GM19452 (cell line): ENCODE measurements at regions not wholly inside any gene's neighbourhood (a gene's known extent, or its start where the extent isn't known, plus 50 kb on each side); places are given as distances from the start of the nearest gene placed in this dataset.
"Not testable (repeated sequence)": the region's sequence is repeated elsewhere in the genome, so short reads cannot be mapped to it uniquely, and the experiment has no call there.

Experiments used
- ATAC-seq: cut with Tn5 transposase; IDR thresholded peaks from one replicate; pipeline ENCODE4 v1.9.1; 2021; ENCODE audit not compliant: unreplicated experiment

GRCh38 chr11:90373971-90374370 lies 151.1 kb upstream of the CHORDC1 start:
- no peak for ATAC-seq

- no peak for ATAC-seq
These were observed 141.7 kb upstream of the CHORDC1 start for GRCh38 chr11:90364527-90364926.

- ATAC-seq, result no peak
These were observed 140.9 kb upstream of the CHORDC1 start for GRCh38 chr11:90363739-90364138.

- ATAC-seq, result no peak
These were observed 132.4 kb upstream of the CHORDC1 start for GRCh38 chr11:90355200-90355599.

- ATAC-seq, result no peak
These were observed 126.9 kb upstream of the CHORDC1 start for GRCh38 chr11:90349731-90350130.

- ATAC-seq, result no peak
These were observed 121.7 kb upstream of the CHORDC1 start for GRCh38 chr11:90344546-90344945.

- no peak for ATAC-seq
These were observed 120.8 kb upstream of the CHORDC1 start for GRCh38 chr11:90343673-90344072.

- no peak for ATAC-seq
These were observed 119.1 kb upstream of the CHORDC1 start for GRCh38 chr11:90341986-90342385.

GRCh38 chr11:90332415-90332814 lies 109.6 kb upstream of the CHORDC1 start:
- no peak for ATAC-seq

- ATAC-seq, result no peak
These were observed 107.8 kb upstream of the CHORDC1 start for GRCh38 chr11:90330632-90331031.

- no peak for ATAC-seq
These were observed 106.2 kb upstream of the CHORDC1 start for GRCh38 chr11:90329043-90329442.

GRCh38 chr11:90326647-90327046 lies 103.8 kb upstream of the CHORDC1 start:
- ATAC-seq, result no peak

- no peak for ATAC-seq
These were observed 100.4 kb upstream of the CHORDC1 start for GRCh38 chr11:90323289-90323688.

- ATAC-seq, result no peak
These were observed 98.2 kb upstream of the CHORDC1 start for GRCh38 chr11:90321018-90321417.

GRCh38 chr11:90318651-90319050 lies 95.8 kb upstream of the CHORDC1 start:
- ATAC-seq, result no peak

GRCh38 chr11:90310210-90310609 lies 87.4 kb upstream of the CHORDC1 start:
- no peak for ATAC-seq

- ATAC-seq, result no peak
These were observed 86.8 kb upstream of the CHORDC1 start for GRCh38 chr11:90309693-90310092.

- no peak for ATAC-seq
These were observed 71.7 kb upstream of the CHORDC1 start for GRCh38 chr11:90294526-90294925.

- ATAC-seq, result no peak
These were observed 71.2 kb upstream of the CHORDC1 start for GRCh38 chr11:90294091-90294490.

GRCh38 chr11:90288212-90288821 lies 65.5 kb upstream of the CHORDC1 start:
- no peak for ATAC-seq

- ATAC-seq, result no peak
These were observed 63.8 kb upstream of the CHORDC1 start for GRCh38 chr11:90286640-90287039.

GRCh38 chr11:90284171-90284570 lies 61.3 kb upstream of the CHORDC1 start:
- ATAC-seq, result no peak

GRCh38 chr11:90282551-90283071 lies 59.8 kb upstream of the CHORDC1 start:
- ATAC-seq, result not testable (repeated sequence)
